GM23248 (cell line): ENCODE measurements at regions not wholly inside any gene's neighbourhood (a gene's known extent, or its start where the extent isn't known, plus 50 kb on each side); places are given as distances from the start of the nearest gene placed in this dataset.

Source experiments
- EZH2 ChIP-seq: fragments of 200-600 bp; sonication (generic); IDR thresholded peaks from 2 replicates; pipeline ENCODE4 v1.6.1; 2018; ENCODE audit warnings: antibody characterized with exemption, mild to moderate bottlenecking; ENCODE audit not compliant: insufficient read depth, poor library complexity, severe bottlenecking
- EZH2phosphoT487 ChIP-seq: fragments of 200-600 bp; sonication (generic); IDR thresholded peaks from 2 replicates; pipeline ENCODE4 v1.6.1; 2018; ENCODE audit warnings: antibody characterized with exemption, moderate library complexity, mild to moderate bottlenecking, low read depth; ENCODE audit not compliant: insufficient read depth

DNA sequence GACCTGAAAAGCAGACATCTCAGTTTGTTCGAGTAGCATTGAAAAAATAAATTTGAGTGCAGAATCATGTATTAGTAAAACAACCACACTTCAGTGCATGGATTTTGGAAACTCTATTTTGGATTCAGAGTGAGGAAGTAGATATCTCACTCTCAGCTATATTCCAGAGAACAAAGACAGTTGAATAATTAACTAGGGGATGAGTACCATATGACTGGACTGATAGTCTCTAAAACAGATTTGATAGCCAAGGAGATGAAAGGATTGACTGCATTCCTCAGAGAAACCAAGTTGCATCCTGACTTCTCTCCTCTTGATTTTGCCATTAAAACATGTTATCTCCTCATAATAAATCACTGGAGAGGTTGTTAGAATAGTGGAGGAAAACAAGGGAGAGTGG lies 268.4 kb upstream of the SP4 start:
- TF ChIP-seq EZH2phosphoT487 (no peak), EZH2 (no peak)
